Ascending aorta (tissue), 2 donors: ENCODE measurements at regions not wholly inside any gene's neighbourhood (a gene's known extent, or its start where the extent isn't known, plus 50 kb on each side); places are given as distances from the start of the nearest gene placed in this dataset.

Source experiments
- DNase-seq, 2 donors: peaks; one replicate each; pipeline ENCODE4 v3.0.0-alpha.2; 2019; ENCODE audit warnings: low spot score in 2 of 2
- H3K27ac ChIP-seq, 2 donors: fragments of 200-600 bp; sonication (generic); one replicate each; pipeline ENCODE4 v1.5.1; 2016 to 2017; ENCODE audit warnings: mild to moderate bottlenecking in 1 of 2
- H3K27me3 ChIP-seq: fragments of 200-600 bp; sonication (generic); one replicate; pipeline ENCODE4 v1.5.1; 2017
- H3K36me3 ChIP-seq, 2 donors: fragments of 200-600 bp; sonication (generic); one replicate each; pipeline ENCODE4 v1.5.1; 2016
- H3K4me1 ChIP-seq, 2 donors: fragments of 200-600 bp; sonication (generic); one replicate each; pipeline ENCODE4 v1.5.1; 2016 to 2017; ENCODE audit warnings: mild to moderate bottlenecking in 1 of 2
- H3K4me3 ChIP-seq, 2 donors: fragments of 200-600 bp; sonication (generic); one replicate each; pipeline ENCODE4 v1.5.1; 2016 to 2017; ENCODE audit warnings: mild to moderate bottlenecking in 1 of 2
- H3K9me3 ChIP-seq, 2 donors: fragments of 200-600 bp; sonication (generic); one replicate each; pipeline ENCODE4 v1.5.1; 2016
- CTCF ChIP-seq, 3 experiments: fragments of 200-600 bp in 2 of 3; fragments of 450-650 bp in 1 of 3; sonication (generic) in 2 of 3; IDR thresholded peaks; one replicate each; pipeline ENCODE4 v1.5.1; 2016 to 2019; ENCODE audit warnings: antibody characterized with exemption in 3 of 3, mild to moderate bottlenecking in 1 of 3, moderate library complexity in 1 of 3
- intact Hi-C: fragments of 100-400 bp; cut with DNase I; formaldehyde crosslinking; loops from one replicate; pipeline ENCODE4 v1.15.1; 2023

- TF ChIP-seq CTCF (IDR thresholded peaks at IDR 0.05) = no peak
- intact Hi-C loops = no loop called here
- no peak for DNase-seq
Observed at GRCh38 chr2:139196754-139197153, 416.6 kb upstream of the NXPH2 start.

GRCh38 chr2:139194546-139194945 lies 414.4 kb upstream of the NXPH2 start:
- no peak for TF ChIP-seq CTCF (IDR thresholded peaks at IDR 0.05)
- no peaks in the 10 kb centered on the region for H3K4me1 ChIP-seq
- H3K9me3 ChIP-seq = no peaks in the 10 kb centered on the region
- no peak overlapping the region for H3K4me3 ChIP-seq
- DNase-seq = no peak
- no peaks in the 10 kb centered on the region for H3K36me3 ChIP-seq
- H3K27ac ChIP-seq = no peak overlapping the region
- intact Hi-C loops = no loop called here
- H3K27me3 ChIP-seq = no peaks in the 10 kb centered on the region

More at GRCh38 chr2:139196754-139197153, 416.6 kb upstream of the NXPH2 start:
- Histone ChIP-seq H3K27me3 (no peaks in the 10 kb centered on the region), H3K4me3 (no peak overlapping the region), H3K36me3 (no peaks in the 10 kb centered on the region), H3K27ac (no peak overlapping the region), H3K4me1 (no peaks in the 10 kb centered on the region), H3K9me3 (no peaks in the 10 kb centered on the region)

GRCh38 chr2:139177041-139177440 lies 396.9 kb upstream of the NXPH2 start:
- no peak overlapping the region for H3K4me3 ChIP-seq
- intact Hi-C loops = no loop called here

GRCh38 chr2:139175510-139175909 lies 395.3 kb upstream of the NXPH2 start:
- Histone ChIP-seq H3K4me3 (no peak overlapping the region), H3K27ac (no peak overlapping the region), H3K27me3 (no peaks in the 10 kb centered on the region), H3K4me1 (no peaks in the 10 kb centered on the region), H3K9me3 (no peaks in the 10 kb centered on the region), H3K36me3 (no peaks in the 10 kb centered on the region)
- intact Hi-C loops = no loop called here
- no peak for TF ChIP-seq CTCF (IDR thresholded peaks at IDR 0.05)
- no peak for DNase-seq

More at GRCh38 chr2:139177041-139177440, 396.9 kb upstream of the NXPH2 start:
- no peak for TF ChIP-seq CTCF (IDR thresholded peaks at IDR 0.05)
- no peak for DNase-seq
- Histone ChIP-seq H3K27me3 (no peaks in the 10 kb centered on the region), H3K9me3 (no peaks in the 10 kb centered on the region), H3K27ac (no peak overlapping the region), H3K36me3 (no peaks in the 10 kb centered on the region), H3K4me1 (no peaks in the 10 kb centered on the region)

GRCh38 chr2:139170406-139170805 lies 390.2 kb upstream of the NXPH2 start:
- Histone ChIP-seq H3K27ac (no peak overlapping the region), H3K9me3 (no peaks in the 10 kb centered on the region), H3K27me3 (no peaks in the 10 kb centered on the region), H3K36me3 (no peaks in the 10 kb centered on the region), H3K4me1 (no peaks in the 10 kb centered on the region), H3K4me3 (no peak overlapping the region)
- DNase-seq = no peak
- intact Hi-C loops = no loop called here
- no peak for TF ChIP-seq CTCF (IDR thresholded peaks at IDR 0.05)

GRCh38 chr2:139165601-139166000 lies 385.4 kb upstream of the NXPH2 start:
- no peaks in the 10 kb centered on the region for H3K9me3 ChIP-seq
- no peak overlapping the region for H3K27ac ChIP-seq
- no peaks in the 10 kb centered on the region for H3K4me1 ChIP-seq
- no peaks in the 10 kb centered on the region for H3K36me3 ChIP-seq
- H3K4me3 ChIP-seq = no peak overlapping the region
- no peaks in the 10 kb centered on the region for H3K27me3 ChIP-seq
- DNase-seq = no peak
- TF ChIP-seq CTCF (IDR thresholded peaks at IDR 0.05) = no peak
- intact Hi-C loops = no loop called here
